ENCODE measurements at regions not wholly inside any gene's neighbourhood (a gene's known extent, or its start where the extent isn't known, plus 50 kb on each side); places are given as distances from the start of the nearest gene placed in this dataset.
"Not testable (repeated sequence)": the region's sequence is repeated elsewhere in the genome, so short reads cannot be mapped to it uniquely, and the experiment has no call there.

DNA sequence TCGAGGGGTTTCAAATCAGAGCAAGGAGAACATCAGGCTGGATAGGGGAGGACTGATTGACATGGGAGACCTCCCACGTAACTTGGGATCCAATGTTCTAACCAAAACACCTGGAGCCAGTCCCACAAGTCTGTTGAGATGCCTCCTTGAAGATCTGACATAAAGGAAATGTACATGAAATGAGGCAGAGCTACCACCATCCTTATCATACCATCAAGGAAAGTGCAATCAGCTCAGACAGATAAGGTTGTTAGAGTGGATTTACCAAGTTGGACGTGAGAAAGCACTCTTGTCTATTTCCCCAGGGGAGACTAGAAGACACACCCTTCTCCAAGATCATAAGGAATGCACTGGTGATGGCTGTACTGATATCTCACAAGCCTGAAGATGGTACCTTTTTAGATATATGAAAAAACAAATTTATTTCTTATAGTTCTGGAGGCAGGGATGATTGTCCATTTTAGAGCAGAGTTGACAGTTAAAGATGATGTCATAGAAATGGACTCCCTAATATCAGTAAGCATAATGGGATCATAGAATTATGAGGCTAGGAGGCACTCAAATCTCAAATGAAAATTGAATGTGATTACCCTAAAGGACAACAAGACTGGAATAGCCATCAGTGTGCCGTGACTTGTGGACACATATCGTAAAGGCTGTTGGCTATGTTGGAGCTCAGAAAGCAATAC, 129.1 kb upstream of the RAB4A start:
- no peak for DNase-seq

DNA sequence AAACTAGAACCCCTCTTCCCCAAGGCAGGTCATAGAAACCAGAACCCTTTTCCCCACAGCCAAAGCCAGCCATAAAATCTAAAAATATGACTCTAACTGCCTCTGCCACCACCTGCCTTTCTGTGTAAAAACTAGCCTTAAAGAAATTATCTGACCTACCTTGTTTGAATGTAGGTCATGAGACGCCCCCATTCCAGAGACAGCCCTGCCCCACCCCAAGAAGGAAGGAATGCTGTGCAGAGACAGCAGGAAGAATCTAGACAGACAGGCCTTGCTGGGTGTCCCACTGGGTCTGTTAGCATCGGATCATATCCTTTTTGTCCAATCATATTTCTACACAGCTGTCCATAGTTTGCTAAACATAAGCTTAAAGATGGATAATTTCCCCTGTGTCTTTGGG, 128.4 kb upstream of the RAB4A start:
- DNase-seq: no peak

DNA sequence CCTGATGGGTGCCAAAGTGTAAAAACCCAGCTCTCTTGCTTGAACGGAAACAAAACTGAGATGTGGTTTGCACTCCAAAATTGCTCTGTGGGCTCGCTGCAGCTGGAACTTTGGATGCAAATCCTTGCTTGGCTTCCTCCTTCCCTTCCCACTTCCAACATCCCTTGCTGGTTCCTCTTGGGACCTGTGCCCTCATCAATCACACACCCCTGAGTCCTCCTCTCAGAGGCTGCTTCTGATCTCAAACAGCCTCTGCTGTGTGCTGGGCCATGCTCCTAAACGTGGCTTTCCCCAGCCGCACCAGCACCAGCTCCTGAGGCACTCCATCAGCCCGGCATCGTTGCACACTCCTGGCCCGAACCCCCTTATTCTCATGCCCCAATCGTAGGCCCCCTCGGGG, 124.3 kb upstream of the RAB4A start:
- no peak for DNase-seq

DNA sequence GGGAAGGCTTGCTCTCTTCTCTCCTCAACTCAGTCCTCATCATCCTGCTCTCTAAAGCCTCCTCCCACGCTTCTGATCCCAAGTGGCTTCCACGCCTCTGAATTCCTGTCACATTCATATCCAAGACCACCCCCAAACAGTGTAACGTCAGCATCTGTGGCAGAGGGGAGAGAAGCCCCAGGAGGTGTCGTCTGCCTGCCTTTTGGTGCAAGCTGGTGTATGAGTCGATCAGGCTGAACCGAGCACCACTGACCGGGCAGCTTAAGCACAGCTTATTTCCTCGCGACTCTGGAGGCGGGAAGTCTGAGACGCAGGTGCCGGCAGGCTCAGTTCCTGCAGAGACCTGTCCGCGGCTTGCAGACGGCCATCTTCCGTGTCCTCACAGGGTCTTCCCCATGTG, 123.8 kb upstream of the RAB4A start:
- DNase-seq: no peak

DNA sequence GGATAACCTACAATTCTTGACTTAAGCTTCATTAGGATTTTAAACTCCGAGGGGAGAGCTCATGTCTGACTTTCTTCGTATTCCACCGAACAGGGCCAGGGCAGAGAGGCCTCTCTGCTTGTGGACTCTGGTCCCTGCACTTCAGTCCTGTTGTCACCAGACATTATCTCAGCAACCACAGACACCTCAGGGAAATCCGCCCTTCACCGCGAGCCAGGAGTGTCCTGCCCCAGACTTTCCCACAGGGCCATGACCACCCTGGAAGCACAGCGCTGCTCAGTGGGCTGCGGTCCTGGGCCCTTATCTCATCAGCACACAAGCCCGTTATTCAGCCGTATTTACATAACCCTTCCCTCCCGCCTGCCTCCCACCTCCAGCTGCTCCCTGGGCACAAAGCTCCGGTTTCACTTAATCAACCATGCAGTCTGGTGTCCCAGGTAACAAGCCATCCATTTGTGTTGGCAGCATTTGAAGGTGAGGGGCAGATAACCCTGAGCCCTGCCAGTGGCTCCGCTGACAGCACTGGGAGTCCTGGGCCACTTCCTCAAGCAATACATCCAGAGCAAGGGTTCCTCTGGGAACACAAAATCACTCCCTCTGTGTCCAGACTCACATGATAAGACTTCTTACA, 122.8 kb upstream of the RAB4A start:
- DNase-seq: no peak

DNA sequence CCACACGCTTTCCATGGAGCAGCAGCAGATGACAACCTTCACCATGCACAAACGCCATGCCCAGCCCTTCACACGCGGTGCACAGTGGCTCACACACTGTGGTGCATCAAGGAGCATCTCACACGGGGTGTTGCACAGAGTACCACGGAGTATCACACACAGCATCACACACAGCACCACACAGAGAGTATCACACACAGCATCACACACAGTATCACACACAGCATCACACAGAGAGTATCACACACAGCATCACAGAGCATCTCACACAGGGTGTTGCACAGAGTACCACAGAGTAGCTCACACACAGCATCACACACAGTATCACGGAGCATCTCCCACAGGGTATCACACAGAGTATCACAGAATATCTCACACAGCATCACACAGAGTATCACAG, 122.2 kb upstream of the RAB4A start:
- no peak for DNase-seq

DNA sequence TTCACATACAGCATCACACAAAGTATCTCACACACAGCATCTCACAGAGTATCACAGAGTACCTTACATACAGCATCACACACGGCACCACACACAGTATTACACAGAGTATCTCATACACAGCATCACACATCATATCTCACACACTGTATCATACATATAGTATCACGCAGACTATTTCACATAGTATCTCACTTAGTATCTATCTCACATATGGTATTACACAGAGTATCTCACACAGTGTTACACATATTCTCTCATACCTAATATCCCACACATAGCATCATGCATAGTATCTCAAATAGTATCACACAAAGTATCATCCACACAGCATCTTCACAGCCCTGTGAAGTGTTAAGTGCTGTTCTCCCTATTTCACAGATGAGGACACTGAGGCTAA, 121.5 kb upstream of the RAB4A start:
- no peak for DNase-seq

DNA sequence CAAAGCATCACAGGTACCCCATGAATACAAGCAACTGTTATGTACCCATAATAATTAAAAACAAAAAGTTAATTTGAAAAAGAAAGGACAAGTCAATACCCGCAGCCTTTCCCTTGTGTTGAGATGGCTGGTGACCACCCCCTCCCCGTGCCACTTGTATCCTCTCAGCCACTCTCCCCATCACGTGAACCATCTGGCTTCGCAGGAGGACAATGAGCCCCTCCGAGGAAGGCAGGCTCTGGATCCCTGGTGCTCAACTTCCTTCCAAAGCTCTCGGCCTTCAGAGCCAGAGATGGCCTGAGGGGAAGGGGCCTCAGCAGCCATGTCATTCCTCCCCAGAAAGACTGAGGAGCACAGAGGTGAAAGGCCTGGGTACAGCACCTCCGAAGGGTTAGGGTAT, 120.4 kb upstream of the RAB4A start:
- no peak for DNase-seq

DNA sequence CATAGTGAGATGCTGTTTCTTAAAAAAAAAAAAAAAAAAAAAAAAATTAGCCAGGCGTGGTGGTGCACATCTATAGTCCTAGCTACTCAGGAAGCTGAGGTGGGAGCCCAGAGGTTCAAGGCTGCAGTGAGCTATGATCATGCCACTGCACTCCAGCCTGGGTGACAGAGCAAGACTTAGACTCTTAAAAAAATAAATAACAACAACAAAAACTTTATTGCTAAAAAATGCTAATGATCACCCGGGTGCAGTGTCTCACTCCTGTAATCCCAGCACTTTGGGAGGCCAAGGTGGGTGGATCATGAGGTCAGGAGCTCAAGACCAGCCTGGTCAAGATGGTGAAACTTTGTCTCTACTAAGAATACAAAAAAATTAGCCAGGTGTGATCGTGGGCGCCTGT, 119.5 kb upstream of the RAB4A start:
- DNase-seq: not testable (repeated sequence)

DNA sequence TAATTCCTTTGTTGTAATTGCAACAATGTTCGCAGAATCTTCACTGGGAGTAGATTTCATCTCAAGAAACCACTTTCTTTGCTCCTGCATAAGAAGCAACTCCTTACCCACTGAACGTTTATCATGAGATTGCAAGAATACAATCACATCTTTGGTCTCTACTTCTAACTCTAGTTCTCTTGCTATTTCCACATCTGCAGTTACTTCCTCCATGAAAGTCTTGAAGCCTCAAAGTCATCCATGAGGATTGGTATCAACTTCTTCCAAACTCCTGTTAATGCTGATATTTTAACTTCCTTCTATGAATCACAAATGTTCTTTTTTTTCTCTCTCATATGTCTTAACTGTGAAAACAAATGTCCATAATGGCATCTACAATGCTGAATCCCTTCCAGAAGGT, 118.6 kb upstream of the RAB4A start:
- DNase-seq: no peak

DNA sequence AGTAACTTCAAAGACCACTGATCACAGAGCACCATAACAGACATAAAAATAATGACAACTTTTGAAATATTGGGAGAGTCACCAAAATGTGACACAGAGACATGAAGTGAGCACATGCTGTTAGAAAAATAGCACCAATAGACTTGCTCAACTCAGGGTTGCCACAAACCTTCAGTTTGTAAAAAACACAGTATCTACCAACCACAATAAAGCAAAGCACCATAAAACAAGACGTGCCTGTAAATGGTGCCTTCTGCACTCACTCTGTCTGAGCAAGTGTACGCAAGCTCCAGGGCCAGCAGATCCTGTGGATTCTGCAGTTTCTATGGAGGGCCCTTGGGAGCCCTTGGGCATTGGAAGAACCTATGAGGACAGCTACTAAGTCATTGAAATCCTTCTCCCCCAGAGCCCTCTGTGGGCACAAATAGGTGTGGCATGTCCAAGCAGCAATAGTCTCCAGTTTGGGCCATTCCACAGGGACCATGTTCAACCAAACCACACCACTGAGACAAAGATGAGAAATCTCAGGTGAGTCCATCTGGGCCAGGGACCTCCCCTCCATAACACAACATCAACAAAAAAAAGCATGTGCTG, 116.9 kb upstream of the RAB4A start:
- DNase-seq: no peak

DNA sequence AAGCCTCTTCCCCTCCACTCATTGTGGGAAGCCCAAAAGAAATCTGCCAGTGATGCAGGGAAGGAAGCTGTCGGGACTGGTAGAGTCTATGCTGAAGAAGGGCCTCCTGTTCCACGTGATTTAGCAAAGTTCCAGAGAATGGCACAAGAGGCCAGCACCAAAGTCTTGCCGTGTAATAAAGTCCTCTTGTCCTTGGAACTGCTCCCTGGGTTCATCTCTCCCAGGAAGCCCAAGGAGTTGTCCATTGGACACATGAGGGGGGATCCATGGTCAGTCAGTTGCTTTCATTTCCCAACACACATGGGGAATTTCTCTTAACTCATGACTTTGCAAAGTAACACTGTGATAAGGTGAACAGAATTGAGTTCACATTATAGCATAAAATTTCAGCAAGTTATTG, 116.1 kb upstream of the RAB4A start:
- DNase-seq: no peak

DNA sequence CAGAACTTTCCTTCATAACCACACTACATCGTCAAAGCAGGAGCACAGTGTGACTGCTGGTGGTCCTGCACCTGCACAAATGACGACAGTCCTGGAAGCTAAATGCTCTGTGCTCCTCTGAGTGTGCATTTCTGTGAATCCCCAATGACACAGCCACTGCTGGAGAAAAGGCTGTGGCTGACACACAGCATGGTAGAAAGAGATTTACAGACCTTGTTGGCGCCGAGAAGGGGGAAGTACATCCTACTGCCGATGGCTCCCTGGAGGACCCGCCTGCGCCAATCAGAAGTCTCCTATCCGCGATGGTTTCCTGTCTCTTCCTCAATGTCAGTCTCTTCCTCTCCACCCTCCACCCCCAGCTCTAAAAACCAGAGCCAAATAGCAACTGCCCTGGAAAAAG, 115.4 kb upstream of the RAB4A start:
- DNase-seq: peak; percentile 21

DNA sequence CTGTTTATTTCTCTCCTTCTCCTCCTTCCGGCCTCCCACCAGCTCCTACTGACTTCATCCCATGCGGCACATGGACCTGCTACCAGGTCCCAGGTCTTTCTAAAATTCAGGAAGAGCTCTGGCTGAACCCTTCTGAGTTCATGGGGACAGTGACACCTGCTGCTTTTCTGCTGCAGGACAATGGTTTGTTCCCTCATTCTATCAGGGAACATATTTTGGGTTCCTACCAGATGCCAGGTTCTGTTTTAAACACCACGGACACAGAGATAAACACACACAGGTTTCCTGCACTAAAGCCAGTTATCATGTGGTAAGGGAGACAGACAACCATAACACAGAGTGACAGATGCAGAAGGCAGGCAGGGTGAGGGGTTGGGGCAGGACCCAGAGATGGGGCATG, 114.0 kb upstream of the RAB4A start:
- DNase-seq: peak; percentile 13

DNA sequence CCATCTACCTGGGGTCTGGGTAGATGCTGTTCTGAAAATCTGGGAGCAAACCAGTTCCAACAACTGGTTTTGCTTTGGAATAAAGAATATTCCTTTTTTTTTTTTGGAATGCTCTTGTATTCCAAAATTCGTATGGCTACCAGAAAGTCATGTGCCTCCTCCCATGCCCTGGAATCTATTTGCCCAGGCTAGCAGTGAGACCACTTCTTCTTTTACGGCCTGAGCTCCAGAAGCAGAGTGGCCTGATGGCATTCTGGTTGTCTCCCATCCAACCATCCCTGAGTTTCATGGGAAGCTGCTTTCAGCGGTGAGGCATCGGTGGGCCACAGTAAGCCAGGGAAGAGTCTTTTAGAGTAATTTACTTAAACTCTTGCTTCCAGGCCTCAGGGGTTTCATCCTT, 113.4 kb upstream of the RAB4A start:
- DNase-seq: no peak

DNA sequence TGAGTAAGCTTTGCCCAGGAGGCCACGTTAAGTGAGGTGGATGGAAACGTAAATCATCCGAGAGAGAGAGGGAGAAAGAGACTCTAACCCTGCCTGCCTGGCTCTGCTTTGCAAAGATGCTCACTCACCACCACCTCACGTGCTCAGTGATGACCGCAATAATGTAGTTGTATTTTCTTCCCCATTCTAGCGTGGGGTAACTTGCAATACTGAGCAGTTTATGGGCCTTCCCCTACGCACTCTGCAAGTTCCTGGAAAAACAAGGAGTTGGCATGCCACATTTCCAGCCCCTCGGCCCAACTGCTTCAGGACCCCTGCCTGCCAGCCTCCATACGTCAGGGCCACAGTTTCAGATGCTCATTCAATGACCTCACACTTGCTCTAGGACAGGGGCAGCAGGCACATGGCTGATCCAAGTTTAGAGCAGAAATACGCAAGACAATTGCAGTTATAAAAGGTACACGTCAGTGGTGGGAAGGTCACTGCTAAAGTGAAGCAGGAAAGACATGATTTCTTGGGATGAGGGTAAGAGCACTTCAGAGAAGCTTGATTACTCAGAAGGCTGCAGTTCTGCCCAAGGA, 112.5 kb upstream of the RAB4A start:
- DNase-seq: no peak

DNA sequence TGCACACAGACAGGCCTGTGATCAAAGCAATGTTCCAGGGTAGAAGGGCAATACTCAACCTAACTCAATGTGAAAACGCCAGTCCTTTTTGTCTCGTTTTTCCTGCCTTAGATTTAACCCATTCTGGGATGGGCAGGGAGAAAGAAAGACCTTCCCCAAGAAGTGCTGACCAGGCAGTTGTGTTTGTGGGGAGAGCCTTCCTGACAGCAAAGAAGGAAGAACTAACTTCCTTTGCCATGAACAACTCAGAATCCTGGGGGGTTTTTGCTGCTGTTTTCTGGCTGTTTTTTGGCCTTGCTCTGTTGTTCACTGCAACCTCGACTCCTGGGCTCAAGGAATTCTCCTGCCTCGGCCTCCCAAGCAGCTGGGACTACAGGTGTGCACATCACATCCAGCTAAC, 112.0 kb upstream of the RAB4A start:
- no peak for DNase-seq

DNA sequence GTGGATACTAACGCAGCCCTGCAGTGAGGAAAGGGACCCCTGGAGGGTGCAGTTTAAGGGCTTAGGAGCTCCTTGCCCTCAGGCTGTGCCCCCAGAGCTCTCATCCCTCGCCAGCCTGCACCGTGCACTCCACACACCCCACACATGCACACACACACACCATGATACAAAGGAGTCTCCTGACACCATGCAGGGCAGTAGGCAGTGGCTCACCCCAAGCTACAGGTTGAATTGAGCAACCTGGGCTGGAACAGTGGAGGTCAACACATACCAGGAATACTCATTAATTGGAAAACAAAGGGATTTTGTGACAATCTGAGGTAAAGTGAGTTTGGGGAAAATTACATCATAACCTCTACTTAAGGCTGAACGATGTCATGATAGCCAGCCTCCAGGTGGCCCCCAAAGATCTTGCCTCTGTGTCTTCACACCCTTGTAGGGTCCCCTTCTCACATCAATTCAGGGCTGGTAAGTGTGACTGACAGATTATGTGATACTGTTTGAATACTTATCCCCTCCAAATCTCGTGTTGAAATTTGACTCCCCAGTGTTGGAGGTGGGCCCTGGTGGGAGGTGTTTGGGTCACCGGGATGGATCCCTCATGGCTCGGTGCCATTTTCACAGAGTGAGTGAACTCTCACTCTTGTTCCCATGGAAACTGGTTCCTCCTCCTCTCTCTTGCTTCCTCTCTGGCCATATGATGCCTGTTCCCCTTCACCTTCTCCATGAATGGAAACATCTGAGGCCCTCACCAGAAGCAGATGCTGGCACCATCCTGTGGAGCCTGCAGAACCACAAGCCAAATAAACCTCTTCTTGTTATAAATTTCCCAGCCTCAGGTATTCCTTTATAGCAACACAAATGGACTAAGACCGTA, 111.0 kb upstream of the RAB4A start:
- no peak for DNase-seq

DNA sequence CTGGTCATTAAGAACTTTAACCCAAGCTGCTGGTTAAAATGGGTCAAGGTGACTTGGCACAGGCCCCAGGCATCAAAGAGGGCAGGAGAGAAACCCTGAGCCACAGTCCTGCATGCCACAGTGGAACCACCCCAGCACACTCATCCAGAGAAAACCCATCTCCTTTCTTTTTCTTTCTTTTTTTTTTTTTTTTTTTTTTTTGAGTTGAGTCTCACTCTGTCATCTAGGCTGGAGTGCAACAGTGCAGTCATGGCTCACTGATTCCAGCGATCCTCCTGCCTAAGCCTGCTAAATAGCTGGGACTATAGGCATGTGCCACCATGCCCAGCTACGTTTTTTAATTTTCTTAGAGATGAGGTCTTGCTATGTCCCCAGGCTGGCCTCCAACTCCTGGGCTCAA, 109.2 kb upstream of the RAB4A start:
- DNase-seq: no peak

DNA sequence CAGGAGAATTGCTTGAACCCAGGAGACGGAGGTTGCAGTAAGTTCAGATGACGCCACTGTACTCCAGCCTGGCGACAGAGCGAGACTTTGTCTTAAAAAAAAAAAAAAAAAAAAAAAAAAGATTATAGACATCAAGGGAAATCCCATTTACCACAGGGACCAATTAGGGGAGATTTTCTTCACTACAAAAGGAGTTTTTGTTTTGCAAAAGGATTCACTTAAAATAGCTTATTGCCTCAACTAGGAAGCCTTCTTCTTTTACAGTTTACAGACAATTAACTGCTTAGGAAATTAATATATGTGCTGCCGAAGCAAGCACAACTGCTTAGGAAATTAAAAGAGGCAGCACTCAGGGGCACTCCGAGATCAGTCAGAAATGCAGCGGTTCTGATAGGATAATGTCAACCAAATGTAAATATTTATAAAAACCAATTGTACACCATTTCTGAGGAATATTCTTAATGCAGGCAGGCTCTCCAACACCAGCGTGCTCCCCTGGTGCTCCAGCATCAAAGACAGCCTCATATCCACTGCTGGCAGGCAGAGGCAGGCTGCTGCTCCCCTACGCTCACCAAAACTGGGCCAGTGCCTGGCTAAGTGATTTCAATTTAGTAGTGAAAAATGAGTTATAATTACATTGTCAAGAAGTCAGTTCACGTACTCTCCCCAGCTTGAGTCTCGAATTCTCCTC, 107.9 kb upstream of the RAB4A start:
- DNase-seq: no peak

DNA sequence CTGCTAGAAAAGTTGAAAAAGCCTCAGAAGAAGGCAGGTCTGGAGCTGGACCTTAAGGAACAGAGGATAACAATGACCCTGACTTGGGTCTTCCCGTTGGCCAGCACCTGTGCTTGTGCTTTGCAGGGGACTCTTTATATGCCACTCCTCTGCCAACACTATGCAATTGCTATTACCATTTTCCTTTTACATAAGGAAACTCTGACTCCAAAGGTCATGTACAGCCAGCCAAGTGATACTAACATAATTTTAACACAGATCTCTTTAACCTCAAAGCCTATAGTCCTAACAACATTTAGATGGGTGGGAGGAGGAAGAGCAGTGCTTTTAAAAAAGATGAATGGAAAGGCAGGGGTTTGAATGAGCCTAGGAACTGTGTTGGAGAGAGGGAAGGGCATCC, 106.6 kb upstream of the RAB4A start:
- no peak for DNase-seq

DNA sequence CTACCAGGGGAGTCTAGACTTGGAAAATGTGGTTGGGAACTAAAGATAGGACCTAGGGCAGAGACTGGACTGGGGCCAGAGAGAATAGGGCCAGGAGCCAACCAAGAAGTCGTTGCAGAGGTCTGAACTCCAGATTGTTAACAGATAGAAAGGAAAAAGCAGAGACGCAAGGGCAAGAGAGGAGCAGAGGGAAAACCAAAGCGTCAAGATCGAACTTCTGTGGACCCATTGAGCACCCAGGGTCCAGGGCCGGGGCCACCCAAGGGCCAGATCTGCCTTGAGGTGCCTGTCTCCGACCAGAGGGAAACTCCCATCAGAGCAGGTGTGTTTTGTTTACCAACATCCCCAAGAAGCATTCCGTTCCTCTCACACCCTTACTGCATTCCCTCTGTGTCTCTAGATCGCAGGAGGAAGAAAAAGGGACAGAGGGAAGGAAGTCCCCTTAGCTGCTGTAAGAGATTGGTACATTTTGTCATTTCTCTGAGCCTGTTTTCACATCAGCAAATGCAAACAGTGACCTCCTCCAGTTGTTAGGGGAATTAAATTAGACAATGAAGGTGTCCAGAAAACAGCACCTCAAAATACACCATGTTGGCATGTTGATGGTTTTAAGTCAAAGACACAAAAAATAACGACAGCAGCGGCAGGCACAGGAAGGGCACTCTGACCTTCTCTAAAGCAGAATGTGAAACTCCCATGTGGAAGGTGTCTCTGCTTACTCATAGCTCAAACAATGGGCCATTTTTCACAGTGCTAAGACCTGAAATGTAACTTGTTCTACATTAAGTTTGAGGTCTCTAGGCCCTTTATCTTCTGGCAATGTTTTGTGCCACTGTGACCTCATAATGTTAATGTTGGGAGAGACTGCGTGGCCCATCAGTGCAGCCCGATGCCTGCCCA, 105.8 kb upstream of the RAB4A start:
- no peak for DNase-seq

Measured in CD4-positive, alpha-beta T cell treated with Interleukin-10 for 1 hour (primary cell).